H1 (cell line): ENCODE measurements at regions not wholly inside any gene's neighbourhood (a gene's known extent, or its start where the extent isn't known, plus 50 kb on each side); places are given as distances from the start of the nearest gene placed in this dataset.

ENCODE experiments used
- CTCF ChIA-PET: fragments of 300-600 bp; sonication (Branson Sonifier 250); formaldehyde crosslinking; loops from one replicate; lab custom pipeline; 2021; ENCODE audit not compliant: partially characterized antibody; lab: Charles Lee
- POLR2A ChIA-PET: fragments of 300-600 bp; sonication (Branson Sonifier 250); formaldehyde crosslinking; loops from one replicate; lab custom pipeline; 2021; ENCODE audit warnings: inconsistent platforms; ENCODE audit not compliant: partially characterized antibody; lab: Charles Lee
- DNase-seq, 2 experiments: peaks; one replicate each; pipeline versions ENCODE4 v3.0.0 to v3.0.0-alpha.2; 2010 to 2022; ENCODE audit warnings: low spot score in 2 of 2, low read depth in 1 of 2, mixed read lengths in 1 of 2
- FAIRE-seq: peaks from 2 replicates; lab custom pipeline; 2011; peaks lifted over from hg19 to GRCh38; lab: Jason Lieb, UNC
- H2AFZ ChIP-seq: 2 replicates; pipeline ENCODE4 v1.8.1; 2012; ENCODE audit warnings: low read length, inconsistent platforms
- H2AK5ac ChIP-seq: 2 replicates; pipeline ENCODE4 v1.6.1; 2013; ENCODE audit warnings: low read depth, low read length
- H2BK120ac ChIP-seq: replicated peaks from 2 replicates; pipeline ENCODE3; 2013; ENCODE audit warnings: low read depth, low read length, inconsistent platforms
- H2BK12ac ChIP-seq: 2 replicates; pipeline ENCODE4 v1.6.1; 2013; ENCODE audit warnings: low read depth, low read length
- H2BK15ac ChIP-seq: 2 replicates; pipeline ENCODE4 v1.6.1; 2013; ENCODE audit warnings: low read length
- H2BK20ac ChIP-seq: 2 replicates; pipeline ENCODE4 v1.6.1; 2013; ENCODE audit warnings: low read length
- H2BK5ac ChIP-seq: 2 replicates; pipeline ENCODE4 v1.6.1; 2013; ENCODE audit warnings: low read depth, low read length
- H3K14ac ChIP-seq: 2 replicates; pipeline ENCODE4 v1.6.1; 2013; ENCODE audit warnings: inconsistent platforms; ENCODE audit not compliant: insufficient read length
- H3K18ac ChIP-seq: 2 replicates; pipeline ENCODE4 v1.6.1; 2013; ENCODE audit warnings: low read length; ENCODE audit errors: extremely low read depth
- H3K23ac ChIP-seq: 2 replicates; pipeline ENCODE4 v1.6.1; 2013; ENCODE audit warnings: inconsistent platforms; ENCODE audit not compliant: insufficient read length
- H3K23me2 ChIP-seq: 2 replicates; pipeline ENCODE4 v1.6.1; 2013; ENCODE audit warnings: low read depth, low read length
- H3K27ac ChIP-seq: 2 replicates; pipeline ENCODE4 v1.6.1; 2011; ENCODE audit warnings: low read depth, low read length, inconsistent platforms
- H3K27me3 ChIP-seq, 4 experiments: replicated peaks in 1 of 4; 1 replicate in 1 of 4; 2 replicates in 3 of 4; pipeline versions ENCODE4 v1.6.1 to v1.8.1; 2011 to 2013; ENCODE audit warnings: low read length in 3 of 4, mild to moderate bottlenecking in 3 of 4, inconsistent platforms in 2 of 4, mixed read lengths in 2 of 4, moderate library complexity in 1 of 4; ENCODE audit not compliant: control insufficient read depth in 3 of 4, insufficient read depth in 3 of 4; ENCODE audit errors: extremely low read depth in 1 of 4
- H3K36me3 ChIP-seq, 4 experiments: 2 replicates each; pipeline versions ENCODE4 v1.6.1 to v1.8.1; 2011 to 2013; ENCODE audit warnings: mild to moderate bottlenecking in 4 of 4, low read length in 3 of 4, moderate library complexity in 2 of 4, control low read depth in 1 of 4, inconsistent platforms in 1 of 4; ENCODE audit not compliant: insufficient read depth in 4 of 4, control insufficient read depth in 2 of 4
- H3K4ac ChIP-seq: replicated peaks from 2 replicates; pipeline ENCODE3; 2013; ENCODE audit warnings: low read length, low read depth, mixed read lengths, inconsistent platforms; ENCODE audit not compliant: insufficient read length
- H3K4me1 ChIP-seq, 4 experiments: replicated peaks in 1 of 4; 1 replicate in 1 of 4; 2 replicates in 3 of 4; pipeline versions ENCODE4 v1.6.1 to v1.8.1; 2011 to 2013; ENCODE audit warnings: low read length in 3 of 4, inconsistent platforms in 2 of 4, mixed read lengths in 1 of 4; ENCODE audit not compliant: insufficient read depth in 4 of 4, control insufficient read depth in 3 of 4
- H3K4me2 ChIP-seq, 2 experiments: 2 replicates each; pipeline versions ENCODE4 v1.6.1 to v1.8.1; 2011 to 2013; ENCODE audit warnings: low read depth in 2 of 2, low read length in 2 of 2, control low read depth in 1 of 2, inconsistent platforms in 1 of 2, mild to moderate bottlenecking in 1 of 2; ENCODE audit not compliant: insufficient read depth in 1 of 2
- H3K4me3 ChIP-seq, 4 experiments: fragments of 200-600, 300-600 bp in 1 of 4; sonication (generic), shearing (Covaris generic), sonication (Bioruptor Twin) in 1 of 4; 2 replicates each; pipeline versions ENCODE4 v1.5.1 to v1.8.1; 2011 to 2016; ENCODE audit warnings: low read length in 4 of 4, low read depth in 3 of 4, control low read depth in 2 of 4, inconsistent platforms in 2 of 4, mild to moderate bottlenecking in 2 of 4, mixed read lengths in 1 of 4, moderate library complexity in 1 of 4; ENCODE audit not compliant: insufficient read depth in 2 of 4; ENCODE audit errors: extremely low read depth in 1 of 4
- H3K56ac ChIP-seq: replicated peaks from 2 replicates; pipeline ENCODE3; 2013; ENCODE audit warnings: low read depth, mild to moderate bottlenecking, mixed read lengths, low read length, inconsistent platforms; ENCODE audit not compliant: insufficient read length
- H3K79me1 ChIP-seq: 2 replicates; pipeline ENCODE4 v1.6.1; 2013; ENCODE audit warnings: low read depth, low read length, control low read depth
- H3K79me2 ChIP-seq, 2 experiments: 2 replicates each; pipeline versions ENCODE4 v1.6.1 to v1.8.1; 2012 to 2013; ENCODE audit warnings: low read length in 2 of 2, mild to moderate bottlenecking in 2 of 2, inconsistent platforms in 1 of 2; ENCODE audit not compliant: insufficient read depth in 2 of 2, control insufficient read depth in 1 of 2
- H3K9ac ChIP-seq, 4 experiments: replicated peaks in 1 of 4; 1 replicate in 1 of 4; 2 replicates in 3 of 4; pipeline versions ENCODE4 v1.6.1 to v1.8.1; 2011 to 2013; ENCODE audit warnings: low read depth in 3 of 4, low read length in 3 of 4, control low read depth in 2 of 4, mild to moderate bottlenecking in 2 of 4, moderate library complexity in 2 of 4, inconsistent platforms in 1 of 4; ENCODE audit errors: extremely low read depth in 1 of 4
- H3K9me3 ChIP-seq, 2 experiments: 2 replicates each; pipeline versions ENCODE4 v1.6.1 to v1.8.1; 2012 to 2013; ENCODE audit warnings: mild to moderate bottlenecking in 2 of 2, moderate library complexity in 2 of 2, control low read depth in 1 of 2, inconsistent platforms in 1 of 2, low read depth in 1 of 2, low read length in 1 of 2, mixed read lengths in 1 of 2; ENCODE audit not compliant: insufficient read depth in 2 of 2
- H4K20me1 ChIP-seq, 2 experiments: replicated peaks in 1 of 2; 2 replicates each; pipeline versions ENCODE3 to v1.8.1; 2011 to 2013; ENCODE audit warnings: inconsistent platforms in 2 of 2, low read length in 2 of 2, mild to moderate bottlenecking in 1 of 2; ENCODE audit not compliant: insufficient read depth in 2 of 2, control insufficient read depth in 1 of 2
- H4K5ac ChIP-seq: 2 replicates; pipeline ENCODE4 v1.6.1; 2013; ENCODE audit warnings: low read length, low read depth, mixed read lengths, inconsistent platforms; ENCODE audit not compliant: insufficient read length
- H4K8ac ChIP-seq: 2 replicates; pipeline ENCODE4 v1.8.0; 2013; ENCODE audit warnings: mild to moderate bottlenecking, moderate library complexity, low read length, inconsistent platforms; ENCODE audit not compliant: insufficient read depth; ENCODE audit errors: extremely low read depth
- H4K91ac ChIP-seq: replicated peaks from 2 replicates; pipeline ENCODE3; 2013; ENCODE audit warnings: low read length, mixed read lengths, inconsistent platforms; ENCODE audit not compliant: insufficient read length
- ATF3 ChIP-seq: IDR thresholded peaks from 2 replicates; pipeline ENCODE4 v1.6.1; 2011; ENCODE audit warnings: low read depth, mild to moderate bottlenecking, low read length; ENCODE audit not compliant: insufficient read depth
- HDAC6 ChIP-seq: IDR thresholded peaks from one replicate; pipeline ENCODE4 v1.7.1; 2012; ENCODE audit warnings: low read depth, mild to moderate bottlenecking, inconsistent platforms, low read length, moderate library complexity
- JUND ChIP-seq: IDR thresholded peaks from 2 replicates; pipeline ENCODE4 v1.6.1; 2011; ENCODE audit warnings: mild to moderate bottlenecking, improper control_type of control experiment, low read length
- KDM4A ChIP-seq: IDR thresholded peaks from one replicate; pipeline ENCODE4 v1.7.1; 2012; ENCODE audit warnings: low read depth, mild to moderate bottlenecking, moderate library complexity, low read length, inconsistent platforms; ENCODE audit not compliant: severe bottlenecking
- RAD21 ChIP-seq, 2 experiments: IDR thresholded peaks in 1 of 2; conservative IDR thresholded peaks in 1 of 2; 2 replicates each; pipeline ENCODE4 v1.6.1; 2011; ENCODE audit warnings: low read depth in 2 of 2, low read length in 2 of 2, improper control_type of control experiment in 1 of 2, inconsistent platforms in 1 of 2, mild to moderate bottlenecking in 1 of 2, moderate library complexity in 1 of 2
- RBBP5 ChIP-seq: IDR thresholded peaks from 2 replicates; pipeline ENCODE4 v1.7.1; 2012; ENCODE audit warnings: low read depth, mild to moderate bottlenecking, inconsistent platforms, low read length, moderate library complexity, borderline replicate concordance
- SIN3A ChIP-seq, 2 experiments: IDR thresholded peaks in 1 of 2; conservative IDR thresholded peaks in 1 of 2; 2 replicates each; pipeline ENCODE4 v1.6.1; 2011 to 2012; ENCODE audit warnings: low read length in 2 of 2, improper control_type of control experiment in 1 of 2, low read depth in 1 of 2, mild to moderate bottlenecking in 1 of 2
- SP4 ChIP-seq: IDR thresholded peaks from 2 replicates; pipeline ENCODE4 v1.6.1; 2012; ENCODE audit warnings: low read length, inconsistent platforms
- WGBS, 2 experiments: shearing (Covaris generic) in 1 of 2; methylation state at CpG; one replicate each; pipeline versions ENCODE4 v1.1.6 to v1.1.7; 2013 to 2015; ENCODE audit warnings: low lambda C conversion rate in 2 of 2, mixed read lengths in 2 of 2, inconsistent platforms in 1 of 2, low coverage in 1 of 2, missing lambda C conversion rate in 1 of 2; ENCODE audit not compliant: insufficient replicate concordance in 2 of 2, insufficient coverage in 1 of 2, insufficient read length in 1 of 2; ENCODE audit errors: extremely low coverage in 1 of 2, missing lambda C conversion rate in 1 of 2; 5-methylcytosine and 5-hydroxymethylcytosine counted together

- Histone ChIP-seq H3K18ac (no peak overlapping the region), H4K91ac (no peak overlapping the region), H2BK15ac (no peak overlapping the region), H3K79me1 (no peaks in the 10 kb centered on the region), H3K9ac (no peak overlapping the region), H4K5ac (no peak overlapping the region), H3K23ac (no peak overlapping the region), H3K4ac (no peak overlapping the region), H2BK20ac (no peak overlapping the region), H3K27me3 (no peaks in the 10 kb centered on the region), H2BK5ac (no peak overlapping the region), H3K4me1 (no peaks in the 10 kb centered on the region), H3K79me2 (no peaks in the 10 kb centered on the region), H2BK12ac (no peak overlapping the region), H3K56ac (no peak overlapping the region), H2BK120ac (no peak overlapping the region), H3K4me2 (no peak overlapping the region), H3K9me3 (no peaks in the 10 kb centered on the region), H3K36me3 (no peaks in the 10 kb centered on the region), H4K8ac (no peak overlapping the region), H3K27ac (no peak overlapping the region), H3K14ac (no peak overlapping the region), H2AK5ac (no peak overlapping the region), H4K20me1 (no peaks in the 10 kb centered on the region), H2AFZ (no peak overlapping the region), H3K23me2 (no peaks in the 10 kb centered on the region), H3K4me3 (no peak overlapping the region)
- CTCF ChIA-PET = interaction anchor here (0.8 kb wide), 1 partner anchor 155 kb away, joined by 3 read pairs; no protein-coding TSS in a partner anchor
- WGBS, 2 experiments = 89% methylated on average over 4 of the region's 4 CpGs; no CpG with 5 or more reads in 1 of the 2 experiments
- FAIRE-seq (no peak), DNase-seq (no peak)
- POLR2A ChIA-PET = no interaction called here
- TF ChIP-seq SIN3A (conservative IDR thresholded peaks at IDR 0.05 in 1 of 2, IDR thresholded peaks at IDR 0.05 in 1 of 2; ENCODE audit: low read depth in 1 of 2, low read length in 2 of 2) (no peak), KDM4A (no peak), RBBP5 (no peak), ATF3 (no peak), HDAC6 (no peak), JUND (no peak), RAD21 (IDR thresholded peaks at IDR 0.05 in 1 of 2, conservative IDR thresholded peaks at IDR 0.05 in 1 of 2; ENCODE audit: low read depth in 2 of 2, low read length in 2 of 2) (no peak), SP4 (no peak)
Observed at GRCh38 chr11:130689222-130689908, 226.9 kb downstream of the SNX19 start.
